Prostate gland (tissue), 2 donors: ENCODE measurements at regions not wholly inside any gene's neighbourhood (a gene's known extent, or its start where the extent isn't known, plus 50 kb on each side); places are given as distances from the start of the nearest gene placed in this dataset.

Experiments
- DNase-seq: peaks from one replicate; pipeline ENCODE4 v3.0.0-alpha.2; 2019; ENCODE audit warnings: low spot score
- H3K27ac ChIP-seq, 2 donors: fragments of 200-600 bp; sonication (generic); 2 replicates each; pipeline ENCODE4 v1.5.1; 2017 to 2019
- H3K27me3 ChIP-seq: fragments of 200-600 bp; sonication (generic); replicated peaks from 2 replicates; pipeline ENCODE4 v1.5.1; 2019; ENCODE audit not compliant: insufficient read depth
- H3K36me3 ChIP-seq, 2 donors: fragments of 200-600 bp; sonication (generic); 1 replicate in 1 of 2; 2 replicates in 1 of 2; pipeline versions ENCODE4 v1.5.1 to v1.8.1; 2017 to 2019
- H3K4me1 ChIP-seq: fragments of 200-600 bp; sonication (generic); replicated peaks from 2 replicates; pipeline ENCODE4 v1.5.1; 2019
- H3K4me3 ChIP-seq, 2 donors: fragments of 200-600 bp; sonication (generic); 2 replicates each; pipeline ENCODE4 v1.5.1; 2017 to 2019
- H3K9me3 ChIP-seq: fragments of 200-600 bp; sonication (generic); 2 replicates; pipeline ENCODE4 v1.5.1; 2017
- POLR2A ChIP-seq: fragments of 450-650 bp; IDR thresholded peaks from one replicate; pipeline ENCODE4 v1.6.1; 2016; ENCODE audit warnings: antibody characterized with exemption, mild to moderate bottlenecking
- POLR2AphosphoS5 ChIP-seq: sonication (generic); formaldehyde crosslinking; IDR thresholded peaks from one replicate; pipeline ENCODE4 v1.6.1; 2017; ENCODE audit warnings: antibody characterized with exemption
- WGBS: methylation state at CpG from one replicate; pipeline ENCODE4 v1.1.5; 2018; 5-methylcytosine and 5-hydroxymethylcytosine counted together
- intact Hi-C: fragments of 100-400 bp; cut with DNase I; formaldehyde crosslinking; loops from one replicate; pipeline ENCODE4 v1.14.2; 2022
- TF ChIP-seq, protein P1 (sequence below), 4 experiments: fragments of 200-600 bp in 2 of 4; fragments of 450-650 bp in 2 of 4; sonication (generic) in 2 of 4; IDR thresholded peaks; 1 replicate in 3 of 4; 2 replicates in 1 of 4; pipeline ENCODE4 v1.5.1; 2016 to 2019; ENCODE audit warnings: antibody characterized with exemption in 4 of 4, mild to moderate bottlenecking in 2 of 4, moderate library complexity in 2 of 4

DNA sequence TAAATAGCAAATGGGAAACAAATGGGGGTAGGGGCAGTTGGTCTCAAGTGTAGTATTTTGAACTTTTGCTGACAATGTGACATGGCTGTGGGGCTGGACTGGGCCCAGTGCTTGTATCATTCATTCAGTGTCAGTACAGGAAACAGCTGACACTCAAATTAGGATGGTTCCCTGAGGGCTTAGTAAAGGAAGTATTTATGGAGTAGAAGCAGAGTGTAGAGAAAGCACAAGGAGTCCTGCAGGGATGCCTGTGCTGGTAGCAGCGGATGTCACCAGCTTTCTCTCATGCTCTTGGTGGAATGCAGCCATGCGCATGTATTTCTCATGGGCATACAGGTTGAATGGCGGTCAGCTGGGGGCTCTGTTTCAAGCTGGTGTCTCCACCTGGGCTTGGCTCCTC lies 72.9 kb upstream of the SLC44A1 start:
- Histone ChIP-seq H3K27ac (no peak overlapping the region), H3K27me3 (no peaks in the 10 kb centered on the region), H3K36me3 (no peaks in the 10 kb centered on the region), H3K4me1 (no peaks in the 10 kb centered on the region), H3K4me3 (no peak overlapping the region), H3K9me3 (no peaks in the 10 kb centered on the region)
- DNase-seq, result no peak
- no peak for TF ChIP-seq POLR2AphosphoS5
- TF ChIP-seq, protein P1, sequence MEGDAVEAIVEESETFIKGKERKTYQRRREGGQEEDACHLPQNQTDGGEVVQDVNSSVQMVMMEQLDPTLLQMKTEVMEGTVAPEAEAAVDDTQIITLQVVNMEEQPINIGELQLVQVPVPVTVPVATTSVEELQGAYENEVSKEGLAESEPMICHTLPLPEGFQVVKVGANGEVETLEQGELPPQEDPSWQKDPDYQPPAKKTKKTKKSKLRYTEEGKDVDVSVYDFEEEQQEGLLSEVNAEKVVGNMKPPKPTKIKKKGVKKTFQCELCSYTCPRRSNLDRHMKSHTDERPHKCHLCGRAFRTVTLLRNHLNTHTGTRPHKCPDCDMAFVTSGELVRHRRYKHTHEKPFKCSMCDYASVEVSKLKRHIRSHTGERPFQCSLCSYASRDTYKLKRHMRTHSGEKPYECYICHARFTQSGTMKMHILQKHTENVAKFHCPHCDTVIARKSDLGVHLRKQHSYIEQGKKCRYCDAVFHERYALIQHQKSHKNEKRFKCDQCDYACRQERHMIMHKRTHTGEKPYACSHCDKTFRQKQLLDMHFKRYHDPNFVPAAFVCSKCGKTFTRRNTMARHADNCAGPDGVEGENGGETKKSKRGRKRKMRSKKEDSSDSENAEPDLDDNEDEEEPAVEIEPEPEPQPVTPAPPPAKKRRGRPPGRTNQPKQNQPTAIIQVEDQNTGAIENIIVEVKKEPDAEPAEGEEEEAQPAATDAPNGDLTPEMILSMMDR (IDR thresholded peaks at IDR 0.05), result no peak
- TF ChIP-seq POLR2A, result no peak
- 79% methylated on average over 3 of the region's 3 CpGs for WGBS
- intact Hi-C loops, result no loop called here

DNA sequence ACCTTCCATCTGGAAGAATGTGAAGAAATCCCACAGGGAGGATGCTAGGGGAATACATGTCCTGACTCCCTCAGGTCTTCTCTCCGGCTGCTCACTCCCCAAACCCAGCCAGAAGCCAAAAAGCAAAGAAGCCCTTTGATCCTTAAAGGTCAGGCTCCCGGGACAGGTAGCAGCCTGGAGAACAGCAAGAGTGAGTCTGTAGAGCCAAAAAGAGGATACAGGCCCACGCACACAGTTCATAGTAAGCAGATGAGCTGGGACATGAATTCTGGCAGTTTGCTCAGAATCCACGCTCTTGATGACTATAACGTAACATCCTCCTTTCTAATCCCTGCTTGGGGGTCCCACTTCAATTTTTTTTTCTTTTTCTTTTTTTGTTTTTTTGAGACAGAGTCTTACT lies 72.0 kb upstream of the SLC44A1 start:
- Histone ChIP-seq H3K4me3 (no peak overlapping the region), H3K27me3 (no peaks in the 10 kb centered on the region), H3K36me3 (no peaks in the 10 kb centered on the region), H3K9me3 (no peaks in the 10 kb centered on the region), H3K4me1 (no peaks in the 10 kb centered on the region), H3K27ac (no peak overlapping the region)
- TF ChIP-seq, protein P1 (IDR thresholded peaks at IDR 0.05), result no peak
- TF ChIP-seq POLR2A (no peak), POLR2AphosphoS5 (no peak)
- intact Hi-C loops, result no loop called here
- 78% methylated on average over 5 of the region's 5 CpGs for WGBS
- no peak for DNase-seq

DNA sequence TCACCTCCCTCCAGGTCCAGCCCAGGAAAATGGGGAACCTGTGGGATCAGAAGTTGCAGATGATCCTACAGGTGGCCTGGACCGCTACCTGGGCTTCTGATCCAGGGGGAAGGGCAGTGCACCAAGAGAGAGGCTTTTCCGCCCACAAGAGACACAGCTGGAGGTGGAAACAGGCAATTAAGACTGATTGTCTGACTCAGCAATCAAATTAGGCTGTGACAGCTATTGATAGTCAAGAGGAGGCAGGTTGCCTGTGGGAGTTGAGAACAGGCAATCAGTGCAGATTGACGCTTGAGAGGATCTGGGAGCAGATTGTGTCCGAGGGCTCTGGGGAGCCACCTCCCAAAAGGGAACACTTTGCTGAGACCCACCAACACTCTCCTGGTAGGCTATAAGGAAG lies 71.1 kb upstream of the SLC44A1 start:
- H3K4me1 ChIP-seq, result no peaks in the 10 kb centered on the region

DNA sequence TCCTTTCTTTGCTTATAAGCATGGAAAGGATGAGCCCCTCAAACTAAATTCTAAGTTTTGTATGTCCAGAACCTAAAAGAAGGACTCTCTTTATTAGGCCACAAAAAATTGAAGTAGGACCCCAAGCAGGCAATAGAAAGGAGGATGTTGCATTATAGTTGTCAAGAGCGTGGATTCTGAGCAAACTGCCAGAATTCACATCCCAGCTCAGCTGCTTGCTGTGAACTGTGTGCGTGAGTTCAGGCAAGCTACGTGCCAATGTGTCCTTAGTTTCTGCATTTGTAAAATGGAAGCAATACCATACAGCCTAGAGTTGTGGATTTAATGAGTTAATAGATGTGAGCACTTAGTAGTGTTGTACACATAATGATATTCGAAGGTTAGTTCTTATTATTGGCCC lies 70.6 kb upstream of the SLC44A1 start:
- Histone ChIP-seq H3K27me3 (no peaks in the 10 kb centered on the region), H3K4me3 (no peak overlapping the region), H3K4me1 (no peaks in the 10 kb centered on the region), H3K9me3 (no peaks in the 10 kb centered on the region), H3K27ac (no peak overlapping the region), H3K36me3 (no peaks in the 10 kb centered on the region)
- intact Hi-C loops, result no loop called here
- 91% methylated on average over 4 of the region's 4 CpGs for WGBS
- TF ChIP-seq POLR2A, result no peak
- TF ChIP-seq, protein P1 (IDR thresholded peaks at IDR 0.05), result no peak
- TF ChIP-seq POLR2AphosphoS5, result no peak
- no peak for DNase-seq

More for the DNA sequence above, 71.1 kb upstream of the SLC44A1 start:
- Histone ChIP-seq H3K9me3 (no peaks in the 10 kb centered on the region), H3K36me3 (no peaks in the 10 kb centered on the region), H3K27ac (no peak overlapping the region), H3K27me3 (no peaks in the 10 kb centered on the region), H3K4me3 (no peak overlapping the region)
- no peak for DNase-seq
- TF ChIP-seq POLR2A (no peak), POLR2AphosphoS5 (no peak)
- TF ChIP-seq, protein P1 (IDR thresholded peaks at IDR 0.05), result no peak
- 90% methylated on average over 4 of the region's 4 CpGs for WGBS
- intact Hi-C loops, result no loop called here

DNA sequence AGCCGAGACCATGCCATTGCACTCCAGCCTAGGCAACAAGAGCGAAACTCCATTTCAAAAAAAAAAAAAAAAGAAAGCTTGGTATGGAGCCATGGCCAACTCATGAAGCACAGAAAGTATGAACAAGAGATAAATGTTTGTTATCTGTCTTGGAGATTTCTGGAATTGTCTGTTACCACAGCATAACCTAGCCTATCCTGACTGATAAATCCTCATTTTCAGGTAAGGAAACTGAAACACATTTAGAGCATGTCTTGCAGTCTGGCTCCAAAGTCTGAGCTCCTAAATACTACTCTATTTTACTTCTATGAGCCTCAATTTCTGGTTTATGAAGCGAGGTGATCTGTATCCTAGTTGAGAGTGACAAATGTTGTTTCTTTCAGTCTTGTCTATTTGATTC lies 68.3 kb upstream of the SLC44A1 start:
- Histone ChIP-seq H3K4me1 (no peaks in the 10 kb centered on the region), H3K9me3 (no peaks in the 10 kb centered on the region), H3K36me3 (no peaks in the 10 kb centered on the region), H3K4me3 (no peak overlapping the region), H3K27me3 (no peaks in the 10 kb centered on the region), H3K27ac (no peak overlapping the region)
- DNase-seq, result no peak
- intact Hi-C loops, result no loop called here
- TF ChIP-seq POLR2AphosphoS5 (no peak), POLR2A (no peak)
- TF ChIP-seq, protein P1 (IDR thresholded peaks at IDR 0.05), result no peak
- 96% methylated on average over 3 of the region's 3 CpGs for WGBS
